ENCODE measurements at regions not wholly inside any gene's neighbourhood (a gene's known extent, or its start where the extent isn't known, plus 50 kb on each side); places are given as distances from the start of the nearest gene placed in this dataset.
A peak's percentile ranks its signal among the peaks of the same experiment; 100 is the strongest.

GRCh38 chr5:86880785-86881492, 263.2 kb downstream of the COX7C start:
- H3K4me1 ChIP-seq: no peaks in the 10 kb centered on the region
- DNase-seq (ENCODE audit: low spot score): peak; percentile 84
- no peak overlapping the region for H3K4me2 ChIP-seq
- H3K27me3 ChIP-seq: no peaks in the 10 kb centered on the region
- Mint-ChIP-seq H3K36me3 (no peaks in the 10 kb centered on the region), H3K27ac (no peak overlapping the region), H3K4me1 (peaks cover 27% of the 10 kb centered on the region), H3K27me3 (ENCODE audit: insufficient read depth, low read depth) (peaks cover 2% of the 10 kb centered on the region), H3K9me3 (no peaks in the 10 kb centered on the region), H3K4me3 (no peak overlapping the region)
- no peaks in the 10 kb centered on the region for H3K79me2 ChIP-seq (ENCODE audit: low read depth)
- H4K20me1 ChIP-seq (ENCODE audit: low read depth): no peaks in the 10 kb centered on the region
- H2AFZ ChIP-seq (replicated peaks): no peak overlapping the region
- H3K4me3 ChIP-seq: no peak overlapping the region
- no peak overlapping the region for H3K9ac ChIP-seq
- TF ChIP-seq EZH2 (IDR thresholded peaks at IDR 0.05): no peak
- TF ChIP-seq, protein P1, sequence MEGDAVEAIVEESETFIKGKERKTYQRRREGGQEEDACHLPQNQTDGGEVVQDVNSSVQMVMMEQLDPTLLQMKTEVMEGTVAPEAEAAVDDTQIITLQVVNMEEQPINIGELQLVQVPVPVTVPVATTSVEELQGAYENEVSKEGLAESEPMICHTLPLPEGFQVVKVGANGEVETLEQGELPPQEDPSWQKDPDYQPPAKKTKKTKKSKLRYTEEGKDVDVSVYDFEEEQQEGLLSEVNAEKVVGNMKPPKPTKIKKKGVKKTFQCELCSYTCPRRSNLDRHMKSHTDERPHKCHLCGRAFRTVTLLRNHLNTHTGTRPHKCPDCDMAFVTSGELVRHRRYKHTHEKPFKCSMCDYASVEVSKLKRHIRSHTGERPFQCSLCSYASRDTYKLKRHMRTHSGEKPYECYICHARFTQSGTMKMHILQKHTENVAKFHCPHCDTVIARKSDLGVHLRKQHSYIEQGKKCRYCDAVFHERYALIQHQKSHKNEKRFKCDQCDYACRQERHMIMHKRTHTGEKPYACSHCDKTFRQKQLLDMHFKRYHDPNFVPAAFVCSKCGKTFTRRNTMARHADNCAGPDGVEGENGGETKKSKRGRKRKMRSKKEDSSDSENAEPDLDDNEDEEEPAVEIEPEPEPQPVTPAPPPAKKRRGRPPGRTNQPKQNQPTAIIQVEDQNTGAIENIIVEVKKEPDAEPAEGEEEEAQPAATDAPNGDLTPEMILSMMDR (IDR thresholded peaks at IDR 0.05): peak; percentile 92
- H3K9me3 ChIP-seq (ENCODE audit: low read depth): no peaks in the 10 kb centered on the region
- no peaks in the 10 kb centered on the region for H3F3A ChIP-seq (ENCODE audit: low read depth)
- H3K27ac ChIP-seq: no peak overlapping the region
- H3K36me3 ChIP-seq: no peaks in the 10 kb centered on the region

- no peaks in the 10 kb centered on the region for H3K4me1 ChIP-seq
- H3K27me3 ChIP-seq: no peaks in the 10 kb centered on the region
- no peaks in the 10 kb centered on the region for H3K36me3 Mint-ChIP-seq
- H3K9ac ChIP-seq: no peak overlapping the region
- H3K27ac ChIP-seq: no peak overlapping the region
- no peak overlapping the region for H2AFZ ChIP-seq (replicated peaks)
- DNase-seq (ENCODE audit: low spot score): no peak
- H3K27me3 Mint-ChIP-seq (ENCODE audit: insufficient read depth, low read depth): peaks cover 2% of the 10 kb centered on the region
- no peak overlapping the region for H3K4me2 ChIP-seq
- TF ChIP-seq EZH2phosphoT487 (IDR thresholded peaks at IDR 0.05) (no peak), EZH2 (IDR thresholded peaks at IDR 0.05) (no peak)
- TF ChIP-seq, protein P1 (IDR thresholded peaks at IDR 0.05): no peak
- H3K4me3 ChIP-seq: no peak overlapping the region
- H3K36me3 ChIP-seq: no peaks in the 10 kb centered on the region
- no peak overlapping the region for H3K27ac Mint-ChIP-seq
- no peak overlapping the region for H3K4me3 Mint-ChIP-seq
- H3K9me3 ChIP-seq (ENCODE audit: low read depth): no peaks in the 10 kb centered on the region
- no peaks in the 10 kb centered on the region for H3K9me3 Mint-ChIP-seq
- H4K20me1 ChIP-seq (ENCODE audit: low read depth): no peaks in the 10 kb centered on the region
- H3F3A ChIP-seq (ENCODE audit: low read depth): no peaks in the 10 kb centered on the region
- no peaks in the 10 kb centered on the region for H3K79me2 ChIP-seq (ENCODE audit: low read depth)
- peaks cover 31% of the 10 kb centered on the region for H3K4me1 Mint-ChIP-seq
Observed at GRCh38 chr5:86881493-86882090, 263.9 kb downstream of the COX7C start.

DNA sequence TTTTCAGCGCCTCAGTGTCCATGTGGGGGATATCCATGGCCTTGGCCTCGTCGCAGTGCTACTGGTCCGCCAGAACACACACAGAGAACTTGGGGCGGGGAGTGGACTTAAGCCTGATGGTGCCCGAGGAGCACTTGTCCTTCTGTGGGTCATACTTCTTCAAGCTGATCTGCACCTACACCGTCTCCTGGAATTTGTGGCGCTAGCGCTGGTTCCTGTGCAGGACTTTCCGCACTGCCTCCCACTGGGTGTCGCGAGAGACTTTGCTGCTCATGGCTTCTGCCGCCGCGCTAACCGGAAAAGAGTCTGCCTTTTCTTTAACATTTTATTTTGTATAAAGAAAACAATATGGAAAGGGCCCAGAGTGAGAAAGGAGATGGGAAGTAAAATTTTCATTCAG, 266.9 kb downstream of the COX7C start:
- Histone ChIP-seq H4K20me1 (ENCODE audit: low read depth) (no peaks in the 10 kb centered on the region), H3K79me2 (ENCODE audit: low read depth) (no peaks in the 10 kb centered on the region), H3K4me2 (no peak overlapping the region), H3K4me1 (no peaks in the 10 kb centered on the region), H3K27me3 (no peaks in the 10 kb centered on the region), H3F3A (ENCODE audit: low read depth) (no peaks in the 10 kb centered on the region), H3K36me3 (no peaks in the 10 kb centered on the region), H2AFZ (replicated peaks) (no peak overlapping the region), H3K9me3 (ENCODE audit: low read depth) (no peaks in the 10 kb centered on the region), H3K27ac (no peak overlapping the region), H3K9ac (no peak overlapping the region), H3K4me3 (no peak overlapping the region)
- Mint-ChIP-seq H3K4me3 (no peak overlapping the region), H3K27ac (no peak overlapping the region), H3K36me3 (no peaks in the 10 kb centered on the region), H3K4me1 (peaks cover 22% of the 10 kb centered on the region), H3K27me3 (ENCODE audit: insufficient read depth, low read depth) (peaks cover 2% of the 10 kb centered on the region), H3K9me3 (no peaks in the 10 kb centered on the region)
- DNase-seq (ENCODE audit: low spot score): no peak
- TF ChIP-seq EZH2phosphoT487 (IDR thresholded peaks at IDR 0.05) (no peak), EZH2 (IDR thresholded peaks at IDR 0.05) (no peak)
- TF ChIP-seq, protein P1 (IDR thresholded peaks at IDR 0.05): no peak
